ENCODE measurements at regions not wholly inside any gene's neighbourhood (a gene's known extent, or its start where the extent isn't known, plus 50 kb on each side); places are given as distances from the start of the nearest gene placed in this dataset.
"Not testable (repeated sequence)": the region's sequence is repeated elsewhere in the genome, so short reads cannot be mapped to it uniquely, and the experiment has no call there.

DNA sequence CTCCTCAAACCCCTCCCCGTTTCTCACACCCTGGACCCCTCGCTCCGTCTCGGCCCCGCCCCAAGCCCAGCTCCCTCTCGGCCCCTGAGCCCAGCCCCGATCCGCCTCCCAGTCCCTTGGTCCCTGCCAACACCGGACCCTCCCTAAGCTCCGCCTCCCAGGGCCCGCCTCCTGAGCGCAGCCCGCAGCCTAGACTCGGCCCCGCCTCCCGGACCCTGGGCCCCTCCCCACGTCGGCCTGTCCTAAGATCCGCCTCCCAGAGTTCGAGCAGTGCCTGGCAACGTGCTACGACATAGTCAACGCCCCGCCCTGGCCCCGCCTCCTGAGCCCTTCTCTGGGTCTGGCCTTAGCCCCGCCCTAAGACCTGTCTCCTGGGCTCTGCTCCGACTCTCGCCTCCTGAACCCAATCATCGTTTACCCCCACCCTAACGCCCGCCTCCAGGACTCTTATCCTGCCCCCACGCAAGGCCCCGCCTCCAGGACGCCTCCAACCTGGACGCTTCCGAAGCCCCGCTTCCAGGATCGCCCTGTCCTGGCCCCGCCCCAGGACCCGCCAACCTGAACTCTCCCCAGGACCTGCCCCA lies 53.1 kb upstream of the ROPN1B start:
- TF ChIP-seq, protein P1, sequence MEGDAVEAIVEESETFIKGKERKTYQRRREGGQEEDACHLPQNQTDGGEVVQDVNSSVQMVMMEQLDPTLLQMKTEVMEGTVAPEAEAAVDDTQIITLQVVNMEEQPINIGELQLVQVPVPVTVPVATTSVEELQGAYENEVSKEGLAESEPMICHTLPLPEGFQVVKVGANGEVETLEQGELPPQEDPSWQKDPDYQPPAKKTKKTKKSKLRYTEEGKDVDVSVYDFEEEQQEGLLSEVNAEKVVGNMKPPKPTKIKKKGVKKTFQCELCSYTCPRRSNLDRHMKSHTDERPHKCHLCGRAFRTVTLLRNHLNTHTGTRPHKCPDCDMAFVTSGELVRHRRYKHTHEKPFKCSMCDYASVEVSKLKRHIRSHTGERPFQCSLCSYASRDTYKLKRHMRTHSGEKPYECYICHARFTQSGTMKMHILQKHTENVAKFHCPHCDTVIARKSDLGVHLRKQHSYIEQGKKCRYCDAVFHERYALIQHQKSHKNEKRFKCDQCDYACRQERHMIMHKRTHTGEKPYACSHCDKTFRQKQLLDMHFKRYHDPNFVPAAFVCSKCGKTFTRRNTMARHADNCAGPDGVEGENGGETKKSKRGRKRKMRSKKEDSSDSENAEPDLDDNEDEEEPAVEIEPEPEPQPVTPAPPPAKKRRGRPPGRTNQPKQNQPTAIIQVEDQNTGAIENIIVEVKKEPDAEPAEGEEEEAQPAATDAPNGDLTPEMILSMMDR (IDR thresholded peaks at IDR 0.05) = not testable (repeated sequence)
- not testable (repeated sequence) for TF ChIP-seq POLR2A (IDR thresholded peaks at IDR 0.05)

Measured in testis (tissue), 2 donors.